RWPE1 (cell line): ENCODE measurements at regions not wholly inside any gene's neighbourhood (a gene's known extent, or its start where the extent isn't known, plus 50 kb on each side); places are given as distances from the start of the nearest gene placed in this dataset.

Experiments used
- CTCF ChIA-PET: fragments of 350-600 bp; sonication (Branson Sonifier 250); formaldehyde crosslinking; extraction: SDS; loops from one replicate; lab custom pipeline; 2021; lab: Yijun Ruan, JAX
- POLR2A ChIA-PET: fragments of 400-600 bp; formaldehyde crosslinking; extraction: SDS; loops from one replicate; lab custom pipeline; 2020; ENCODE audit warnings: antibody characterized with exemption; ENCODE audit not compliant: low non-redundant PET; lab: Yijun Ruan, JAX
- DNase-seq: peaks from one replicate; pipeline ENCODE4 v3.0.0; 2012; ENCODE audit warnings: low spot score
- H3K27ac ChIP-seq: fragments of 450-650 bp; 2 replicates; pipeline ENCODE4 v1.5.1; 2017
- CTCF ChIP-seq: fragments of 450-650 bp; conservative IDR thresholded peaks from 2 replicates; pipeline ENCODE4 v1.5.1; 2017; ENCODE audit warnings: low read depth, mild to moderate bottlenecking

- no peak overlapping the region for H3K27ac ChIP-seq
- CTCF ChIA-PET: interaction anchor here (0.8 kb wide), 1 partner anchor 1686 kb away, joined by 3 read pairs; no protein-coding TSS in a partner anchor
- POLR2A ChIA-PET: no interaction called here
- no peak for TF ChIP-seq CTCF
- no peak for DNase-seq
Measured at GRCh38 chr1:18568489-18568888, 62.2 kb upstream of the PAX7 start.

DNA sequence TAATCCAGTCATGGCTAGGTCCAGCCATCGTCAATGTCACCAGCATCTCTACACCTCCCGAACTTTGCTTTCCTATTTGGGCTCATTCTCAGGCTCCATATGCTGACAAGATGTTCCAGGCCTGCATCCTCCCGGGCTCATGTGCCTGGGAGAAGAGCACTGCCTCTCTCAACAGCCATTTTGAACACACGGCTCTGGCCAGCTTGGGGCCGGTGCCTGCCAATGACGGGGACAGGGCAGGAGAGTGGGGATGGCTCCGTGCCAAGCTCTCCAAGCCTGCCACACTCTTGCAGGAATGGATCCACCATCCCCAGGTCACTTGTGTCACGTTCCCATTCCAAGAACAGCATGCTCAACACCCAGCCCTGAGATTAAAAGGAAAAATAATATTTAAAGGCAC is 61.4 kb upstream of the PAX7 start:
- CTCF ChIA-PET: interaction anchor here (0.9 kb wide), 1 partner anchor 12 kb away, joined by 3 read pairs; no protein-coding TSS in a partner anchor

GRCh38 chr1:18569811-18570545 is 60.7 kb upstream of the PAX7 start:
- no peak overlapping the region for H3K27ac ChIP-seq
- ChIA-PET CTCF (interaction anchor here (0.9 to 3.1 kb wide), 2 partner anchors 11 to 12 kb away, joined by 3 to 13 read pairs; no protein-coding TSS in a partner anchor), POLR2A (no interaction called here)
- no peak for TF ChIP-seq CTCF
- DNase-seq: no peak

More for the DNA sequence above, 61.4 kb upstream of the PAX7 start:
- no peak overlapping the region for H3K27ac ChIP-seq
- no peak for TF ChIP-seq CTCF
- POLR2A ChIA-PET: no interaction called here
- no peak for DNase-seq

- no peak for DNase-seq
- TF ChIP-seq CTCF: no peak
- no peak overlapping the region for H3K27ac ChIP-seq
- POLR2A ChIA-PET: no interaction called here
- CTCF ChIA-PET: interaction anchor here (3.1 kb wide), 1 partner anchor 10 kb away, joined by 13 read pairs; no protein-coding TSS in a partner anchor
Measured at GRCh38 chr1:18571275-18571674, 59.4 kb upstream of the PAX7 start.

- TF ChIP-seq CTCF: no peak
- POLR2A ChIA-PET: no interaction called here
- DNase-seq: no peak
- CTCF ChIA-PET: interaction anchor here (3.1 kb wide), 1 partner anchor 9 kb away, joined by 13 read pairs; no protein-coding TSS in a partner anchor
- H3K27ac ChIP-seq: no peak overlapping the region
Measured at GRCh38 chr1:18572022-18572880, 58.4 kb upstream of the PAX7 start.

DNA sequence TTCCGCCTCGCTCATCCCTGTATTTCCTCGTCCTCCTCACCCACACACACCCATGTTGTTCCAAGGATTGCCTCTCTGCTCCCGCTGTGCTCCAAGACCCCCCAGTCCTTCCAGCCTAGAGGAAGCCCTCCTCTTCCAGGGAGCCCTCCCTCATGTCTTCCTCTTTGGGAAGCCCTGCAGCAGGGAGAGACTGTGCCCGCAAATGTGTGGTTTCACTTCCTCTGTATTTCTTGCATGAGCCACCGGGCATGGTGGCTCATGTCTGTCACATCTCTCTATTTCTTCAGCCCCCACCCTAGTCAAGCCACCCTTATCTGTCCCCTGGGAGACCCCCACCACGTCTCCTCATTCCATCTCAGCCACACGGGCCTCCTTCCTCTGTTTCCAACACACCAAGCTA is 57.5 kb upstream of the PAX7 start:
- POLR2A ChIA-PET: no interaction called here
- DNase-seq: no peak
- H3K27ac ChIP-seq: no peak overlapping the region
- TF ChIP-seq CTCF: no peak
- CTCF ChIA-PET: interaction anchor here (3.1 kb wide), 1 partner anchor 8 kb away, joined by 13 read pairs; no protein-coding TSS in a partner anchor
